Activated CD4-positive, CD25-positive, alpha-beta regulatory T cell treated with anti-CD3 and anti-CD28 coated beads, Interleukin-2, amount 50 U/mL, for 16 hours (primary cell): ENCODE measurements at regions not wholly inside any gene's neighbourhood (a gene's known extent, or its start where the extent isn't known, plus 50 kb on each side); places are given as distances from the start of the nearest gene placed in this dataset.
"Not testable (repeated sequence)": the region's sequence is repeated elsewhere in the genome, so short reads cannot be mapped to it uniquely, and the experiment has no call there.

ENCODE experiments used
- DNase-seq: peaks from one replicate; pipeline ENCODE4 v3.0.0-alpha.2; 2020; ENCODE audit warnings: low read depth, low spot score

DNA sequence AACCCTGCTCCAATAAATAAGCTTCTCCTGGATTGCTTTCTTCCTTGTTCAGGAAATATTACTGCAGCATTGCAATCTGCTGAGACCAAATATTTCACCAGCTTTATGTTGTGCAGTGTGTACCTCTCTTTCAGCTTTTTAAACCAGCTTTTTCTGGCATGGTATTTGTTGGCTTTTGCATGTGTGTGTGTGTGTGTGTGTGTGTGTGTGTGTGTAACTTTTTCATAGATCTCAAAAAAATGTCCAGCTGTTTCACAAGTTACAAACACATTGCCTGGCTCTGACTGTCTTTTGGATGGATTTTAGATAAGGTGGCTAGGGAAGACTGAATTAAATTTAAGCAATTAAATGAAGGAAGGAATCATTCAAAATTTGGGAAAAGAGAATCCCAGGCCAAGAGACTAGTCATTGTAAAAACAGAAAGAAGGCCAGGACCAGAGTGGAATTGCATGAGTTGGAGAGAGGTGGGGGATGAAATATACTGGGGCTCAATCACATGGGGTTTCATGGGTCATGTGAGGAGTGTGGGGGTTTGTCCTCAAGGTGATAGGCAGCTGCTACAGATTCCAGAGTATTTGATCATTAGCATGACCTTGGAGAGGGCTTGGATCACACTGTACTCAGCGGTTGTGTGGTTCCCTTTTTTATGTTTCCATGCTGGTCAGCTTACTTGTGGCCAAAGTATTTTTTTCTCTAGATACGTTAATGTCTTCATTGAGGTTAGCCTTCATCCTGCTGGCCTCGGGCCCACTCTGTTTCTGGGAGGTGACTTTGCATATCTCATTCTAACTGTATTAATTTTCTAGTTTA is 357.7 kb upstream of the BOD1L1 start:
- DNase-seq: no peak

DNA sequence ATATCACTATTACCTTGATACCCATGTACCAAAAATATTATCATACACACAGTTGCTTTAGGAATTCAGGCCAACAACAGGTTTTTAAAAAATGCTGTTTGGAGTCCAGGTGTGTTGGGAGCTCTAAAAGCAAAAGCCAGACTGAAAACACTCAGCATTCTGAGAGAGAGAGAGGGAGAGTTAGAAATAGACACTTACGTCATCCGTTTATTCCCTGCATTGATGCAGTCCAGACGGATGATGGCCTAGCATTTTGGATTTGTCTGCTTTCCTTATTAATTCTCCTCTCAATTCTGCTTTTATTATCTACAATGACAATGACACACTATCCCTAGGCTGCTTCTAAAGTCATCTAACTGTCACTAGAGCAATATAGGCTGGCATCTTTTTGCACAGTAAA is 358.3 kb upstream of the BOD1L1 start:
- no peak for DNase-seq

DNA sequence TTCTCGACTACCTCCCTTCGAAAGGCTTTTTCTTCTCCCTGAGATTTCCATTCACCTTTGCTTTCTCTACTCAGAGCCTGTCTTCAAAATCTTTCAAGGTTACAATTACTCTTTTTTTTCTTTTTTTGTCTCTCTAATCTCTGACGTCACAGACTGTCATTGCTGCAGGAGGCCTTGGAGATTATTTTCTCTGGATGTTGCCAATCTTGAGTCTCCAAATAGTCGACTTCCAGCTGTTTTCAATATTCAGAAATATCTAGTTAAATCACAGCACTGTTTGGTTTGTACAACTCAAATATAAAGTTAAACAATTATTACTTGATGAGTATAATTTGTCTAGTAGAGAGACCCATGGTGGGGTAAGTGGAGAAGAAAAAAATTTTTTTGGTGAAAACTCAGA is 359.0 kb upstream of the BOD1L1 start:
- no peak for DNase-seq

DNA sequence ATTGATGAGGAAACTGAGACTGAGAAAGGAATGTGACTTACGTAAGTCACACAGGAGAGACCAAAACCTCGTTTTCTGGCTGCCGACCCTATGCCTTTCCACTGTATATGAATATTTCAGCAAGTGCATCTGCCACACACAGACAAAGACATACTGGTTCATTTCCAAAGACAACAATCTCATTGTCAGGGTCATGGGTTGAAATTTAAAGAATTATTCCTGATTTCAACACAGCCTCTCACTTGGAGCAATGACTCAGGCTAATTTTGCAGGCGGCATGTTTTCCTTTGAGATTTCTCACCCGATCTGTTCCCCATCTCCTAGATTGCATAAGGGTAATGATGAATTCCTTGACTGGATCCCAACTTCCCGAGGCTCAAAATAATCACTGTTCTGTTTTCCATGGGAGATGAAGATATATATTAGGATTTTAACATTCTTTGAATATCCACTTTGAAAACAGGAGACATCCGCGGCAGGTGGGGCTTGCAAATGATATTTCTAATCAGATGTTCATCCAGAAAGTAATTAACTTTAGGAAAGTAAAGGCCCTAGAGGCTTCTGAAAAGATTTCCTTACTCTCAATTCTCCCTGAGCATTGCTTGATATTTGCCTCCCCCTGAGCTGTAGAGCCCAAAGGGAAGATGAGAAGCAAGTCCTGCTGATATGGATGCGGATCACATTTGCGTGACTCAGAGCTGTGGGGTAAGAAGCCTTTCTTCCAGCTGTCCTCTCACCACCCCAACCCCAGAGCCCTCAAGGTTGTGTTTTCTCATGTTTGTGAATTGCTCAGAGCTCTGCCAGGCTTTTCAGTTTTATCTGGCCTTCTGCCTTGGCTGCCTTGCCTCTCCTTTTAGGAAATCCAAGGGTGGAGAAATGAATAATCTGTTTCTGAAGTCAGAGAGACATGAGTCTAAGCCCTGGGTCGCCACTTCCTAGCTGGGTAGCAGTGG is 361.1 kb upstream of the BOD1L1 start:
- no peak for DNase-seq

DNA sequence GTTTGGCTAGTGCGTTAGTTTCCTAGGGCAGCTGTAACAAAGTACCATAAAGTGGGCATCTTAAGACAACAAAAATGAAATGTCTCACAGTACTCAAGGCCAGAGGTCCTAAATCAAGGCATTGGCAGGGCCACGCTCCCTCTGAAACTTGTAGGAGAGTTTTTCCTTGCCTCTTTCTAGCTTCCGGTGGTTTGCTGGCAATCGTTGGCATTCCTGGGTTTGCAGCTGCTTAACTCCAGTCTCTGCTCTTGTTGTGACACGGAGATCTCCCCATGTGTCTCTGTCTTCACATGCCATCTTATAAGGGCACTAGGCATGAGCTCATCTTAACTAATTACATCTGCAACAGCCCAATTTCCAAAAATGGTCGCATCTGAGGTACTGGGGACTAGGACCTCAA is 362.0 kb upstream of the BOD1L1 start:
- no peak for DNase-seq

DNA sequence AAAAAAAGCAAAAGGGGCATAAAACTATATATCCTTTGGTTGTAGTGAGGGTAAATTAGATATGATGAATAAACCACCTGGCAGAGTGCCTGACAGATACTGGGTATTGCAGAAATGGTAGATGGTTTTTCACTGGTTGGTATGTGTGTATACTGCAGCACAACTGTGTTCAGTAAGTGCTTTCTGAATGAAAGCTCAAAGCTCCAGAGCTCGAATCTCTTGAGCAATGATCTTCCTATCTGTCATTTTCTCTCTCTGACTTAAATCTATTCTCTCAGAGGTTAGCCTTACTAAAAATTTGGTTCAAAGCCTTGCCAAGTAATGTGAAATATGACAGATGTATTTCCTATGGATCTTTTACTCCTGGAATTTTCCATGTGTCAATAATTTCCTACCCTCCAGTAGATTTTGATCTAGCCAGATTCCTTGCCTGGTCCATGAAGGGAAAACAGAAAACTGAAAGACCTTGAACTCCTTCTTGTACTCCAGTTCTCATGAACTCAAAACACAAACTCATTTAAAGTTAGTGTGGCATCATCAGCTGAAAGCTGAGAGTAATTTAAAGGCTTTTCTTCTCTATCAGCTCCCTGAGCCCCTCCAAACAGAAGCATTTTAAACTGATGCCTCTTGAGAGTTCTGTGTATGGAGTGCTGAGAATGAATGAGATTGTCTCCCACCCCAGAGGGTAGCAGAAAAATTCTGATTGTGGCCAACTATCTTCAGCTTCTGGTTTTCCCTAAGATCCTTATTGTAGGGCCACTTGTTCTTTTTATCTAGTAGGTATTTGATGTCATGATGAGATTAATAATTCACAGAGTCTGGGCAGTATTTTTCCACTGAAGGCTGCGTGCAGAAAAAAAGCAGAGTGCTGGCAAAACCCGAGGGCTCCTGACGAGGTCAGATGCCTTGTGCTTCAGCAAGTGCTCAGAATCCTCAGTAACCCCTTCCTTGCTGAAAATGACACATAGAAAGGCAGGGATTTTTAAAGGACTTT is 363.4 kb upstream of the BOD1L1 start:
- no peak for DNase-seq

DNA sequence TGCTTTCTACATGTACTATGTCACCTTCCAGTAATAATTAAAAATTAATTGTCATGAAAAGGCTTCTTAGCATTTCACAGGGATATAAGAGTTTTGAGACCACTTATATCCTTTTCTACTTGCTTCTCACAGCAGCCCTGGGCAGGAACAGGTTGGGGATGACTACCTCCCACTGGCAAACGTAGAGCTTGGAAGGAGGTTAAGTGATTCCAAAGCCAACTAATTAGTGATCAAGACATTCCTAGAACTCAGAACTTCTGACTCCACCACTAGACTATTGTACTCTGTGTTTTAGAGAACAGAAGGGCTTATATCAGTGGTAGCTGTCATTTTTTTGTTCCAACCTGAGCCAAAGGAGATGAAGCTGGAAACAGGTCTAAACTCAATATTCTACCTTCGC is 364.5 kb upstream of the BOD1L1 start:
- no peak for DNase-seq

DNA sequence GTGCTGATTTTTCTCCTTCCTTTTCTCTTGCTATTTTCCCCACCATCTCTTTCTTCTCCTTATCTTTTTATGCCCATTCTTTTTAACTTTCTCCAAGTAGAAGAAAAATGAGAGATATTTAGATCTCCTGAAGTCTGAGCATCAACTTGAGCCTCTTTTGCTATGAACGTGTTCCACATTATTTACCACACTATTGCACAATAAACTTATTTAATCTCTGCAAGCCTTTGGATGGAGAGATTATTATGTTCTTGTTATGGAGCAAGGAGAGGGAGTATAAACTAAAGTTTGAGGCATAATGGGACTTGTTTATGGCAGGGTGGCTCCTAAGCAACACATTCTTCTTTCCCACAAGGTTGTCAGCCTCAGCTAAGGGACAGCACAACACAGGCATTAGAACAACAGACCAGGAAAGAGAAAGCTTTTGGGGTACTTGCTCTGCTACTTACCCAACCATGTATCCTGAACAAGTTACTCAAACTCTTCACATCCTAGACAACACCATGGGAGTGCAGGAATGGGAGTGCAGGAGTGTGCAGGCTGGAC is 365.5 kb upstream of the BOD1L1 start:
- DNase-seq: no peak

DNA sequence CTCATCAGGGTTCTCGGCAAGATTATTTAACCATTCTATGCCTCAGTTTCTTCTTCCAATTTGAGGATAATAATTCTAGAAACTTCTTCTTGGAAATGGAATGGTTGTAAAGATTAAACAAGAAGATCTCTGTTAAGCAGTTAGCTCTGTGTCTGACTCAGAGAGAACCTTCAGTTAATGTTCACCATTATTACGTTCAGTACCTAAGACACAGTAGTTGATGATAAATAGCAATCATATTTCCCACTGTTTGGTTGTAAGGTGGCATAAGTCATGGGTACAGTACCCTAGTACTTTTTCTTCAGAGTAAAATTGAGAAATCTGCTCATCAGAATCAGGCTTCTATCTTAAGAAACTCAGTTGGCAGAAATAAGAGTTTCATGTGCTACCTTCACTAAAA is 366.5 kb upstream of the BOD1L1 start:
- no peak for DNase-seq

DNA sequence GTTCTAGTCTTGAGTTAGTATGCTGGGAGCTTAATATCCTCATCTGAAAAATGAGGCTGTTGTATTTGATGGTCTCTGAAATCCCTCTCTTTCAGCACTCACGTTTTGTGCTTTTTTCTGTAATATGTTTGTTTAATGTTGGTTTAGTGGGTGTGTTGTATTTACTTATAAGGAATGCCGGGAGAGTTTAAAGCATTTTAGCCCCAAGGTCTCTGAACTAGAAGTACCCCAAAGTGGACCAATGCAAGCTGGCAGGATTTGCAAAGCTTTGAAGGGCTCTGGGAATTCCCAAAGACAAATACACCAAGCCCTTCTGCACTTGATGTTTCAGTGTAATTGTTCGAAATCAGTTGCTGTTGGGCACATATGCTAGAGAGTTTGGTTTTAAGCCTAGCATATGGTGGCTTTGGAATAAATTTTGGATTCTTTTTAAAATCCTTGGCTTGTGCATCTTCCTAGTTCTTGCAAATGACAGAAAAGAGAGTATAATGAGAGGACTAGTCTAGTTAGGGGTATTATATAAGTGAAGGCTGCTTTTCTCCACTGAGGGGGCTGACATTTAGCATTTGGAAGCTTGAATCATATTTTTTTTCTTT is 371.4 kb upstream of the BOD1L1 start:
- DNase-seq: no peak

DNA sequence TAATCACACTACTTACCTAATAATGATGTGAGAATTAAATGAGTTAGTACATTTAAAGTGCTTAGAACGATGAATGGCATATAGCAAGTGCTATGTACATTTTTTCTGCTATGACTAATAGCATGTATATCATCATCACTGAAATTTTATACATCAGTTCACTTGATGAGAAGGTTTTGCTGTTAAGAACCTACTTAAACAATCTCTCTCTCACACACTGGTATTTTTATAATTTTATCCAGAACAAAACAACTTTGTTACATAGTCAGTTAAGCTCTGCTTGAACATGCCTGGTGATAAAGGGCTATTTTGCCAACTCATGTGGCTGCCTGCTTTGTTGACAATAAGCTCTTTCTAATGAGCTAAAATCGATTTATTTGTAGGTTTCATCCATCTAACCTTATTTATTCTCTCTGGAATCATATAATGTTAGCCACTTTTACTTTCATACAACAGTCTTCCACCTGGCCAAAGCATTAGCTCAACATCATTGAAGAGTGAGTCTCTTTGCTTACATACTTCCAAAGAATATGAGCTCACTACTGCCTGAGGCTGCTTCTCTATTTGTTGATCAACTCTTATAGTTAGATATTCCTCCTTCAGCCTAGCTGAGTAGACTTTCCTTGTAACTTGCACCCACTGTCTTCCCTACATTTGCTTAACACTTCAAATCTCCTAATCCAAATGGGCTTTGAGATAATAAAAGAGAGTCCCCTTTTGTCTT is 372.7 kb upstream of the BOD1L1 start:
- no peak for DNase-seq

DNA sequence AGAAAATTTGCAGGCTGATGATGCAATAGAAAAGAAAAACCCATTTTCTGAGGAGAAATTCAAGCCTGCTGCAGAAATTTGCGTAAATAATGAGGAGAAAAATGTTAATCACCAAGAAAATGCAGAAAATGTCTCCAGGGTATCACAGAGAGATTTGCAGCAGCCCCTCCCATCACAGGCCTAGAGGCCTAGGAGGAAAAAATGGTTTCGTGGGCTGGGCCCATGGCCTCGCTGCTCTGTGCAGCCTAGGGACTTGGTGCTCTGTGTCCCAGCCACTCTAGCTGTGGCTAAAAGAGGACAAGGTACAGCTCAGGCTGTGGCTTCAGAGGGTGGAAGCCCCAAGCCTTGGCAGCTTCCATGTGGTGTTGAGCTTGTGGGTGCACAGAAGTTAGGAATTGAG is 374.8 kb upstream of the BOD1L1 start:
- not testable (repeated sequence) for DNase-seq

DNA sequence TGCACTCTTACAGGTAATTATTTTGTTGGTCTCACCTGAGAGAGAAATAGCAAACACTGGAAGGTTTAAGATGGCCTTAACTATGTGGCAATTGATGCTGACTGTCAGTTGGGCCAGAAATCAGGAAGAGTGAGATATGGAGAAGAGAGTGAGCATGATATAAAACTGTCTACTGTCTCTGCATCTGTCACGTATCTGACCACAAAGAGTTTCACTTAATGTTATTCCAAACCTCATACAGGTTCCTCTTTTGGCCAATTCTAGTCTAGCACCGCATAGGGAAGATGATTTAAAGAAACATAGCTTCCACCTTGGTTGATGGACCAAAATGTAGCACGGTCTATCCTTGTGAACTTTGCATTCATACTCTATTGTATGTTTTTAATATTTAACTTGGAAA is 381.0 kb upstream of the BOD1L1 start:
- no peak for DNase-seq

DNA sequence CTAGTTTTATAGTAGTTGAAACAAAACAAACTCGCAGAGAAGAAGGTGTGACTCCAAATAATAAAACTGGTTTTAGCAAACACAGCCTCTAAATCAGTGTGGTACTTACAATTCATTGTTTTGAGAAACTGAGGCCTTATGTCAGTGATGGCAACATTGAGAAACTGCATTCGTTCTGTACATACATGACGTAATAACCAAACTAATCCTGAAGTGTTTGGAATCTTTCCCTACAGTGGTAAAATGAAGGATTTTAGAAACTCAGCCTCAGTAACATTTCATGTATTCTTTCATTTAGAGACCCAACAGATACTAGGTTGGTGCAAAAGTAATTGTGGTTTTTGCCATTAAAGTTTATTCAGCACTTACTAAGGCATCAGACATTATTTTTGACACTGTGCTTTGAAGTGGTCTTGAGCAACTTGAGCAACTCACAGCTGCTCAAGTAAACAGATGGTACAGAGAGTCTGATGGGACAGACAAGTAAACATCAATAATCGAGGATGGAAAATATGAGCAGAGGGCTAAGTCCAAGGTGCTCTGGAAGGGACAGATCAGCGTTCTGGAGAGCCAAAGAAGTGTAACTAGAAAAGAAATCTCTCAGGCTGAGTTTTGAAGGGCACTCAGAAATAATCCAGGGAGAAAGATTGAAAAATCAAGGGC is 390.8 kb upstream of the BOD1L1 start:
- no peak for DNase-seq

DNA sequence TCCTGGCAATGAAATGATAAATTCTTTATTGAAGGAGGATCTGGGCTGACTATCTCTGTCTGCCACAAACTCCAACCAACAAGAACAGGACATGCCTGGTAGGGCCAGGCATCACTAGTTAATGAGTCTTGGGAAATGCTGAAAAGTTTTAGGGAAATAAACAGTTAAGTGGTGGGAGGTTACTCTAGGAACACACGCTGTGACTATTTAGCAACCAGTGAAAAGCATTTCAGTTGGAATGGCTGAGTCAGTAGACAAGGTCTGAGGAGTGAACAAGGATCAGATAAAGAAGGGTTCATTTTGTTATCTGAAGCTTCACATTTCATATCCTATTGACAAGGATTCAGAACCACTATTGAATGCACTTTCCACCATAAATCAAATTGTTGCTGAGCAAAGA is 394.9 kb upstream of the BOD1L1 start:
- DNase-seq: no peak

DNA sequence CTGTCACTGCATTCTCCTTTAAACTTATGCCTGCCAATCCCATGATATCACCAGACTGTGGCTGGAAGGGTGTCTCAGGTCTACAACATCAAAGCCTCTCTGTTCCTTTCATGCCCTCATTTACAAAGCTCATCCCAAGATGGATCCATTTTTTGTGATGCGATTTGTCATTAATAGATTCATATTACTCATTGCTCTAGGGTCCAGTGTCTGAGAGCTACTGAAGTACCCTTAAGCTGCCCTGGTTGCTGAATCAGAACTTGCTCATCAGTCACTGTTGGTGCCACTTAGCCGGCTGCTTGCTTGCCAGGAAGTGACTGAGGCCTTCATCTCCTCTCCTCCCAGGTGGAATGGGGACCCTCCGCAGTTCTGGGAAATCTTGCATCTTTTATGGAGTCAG is 395.5 kb upstream of the BOD1L1 start:
- no peak for DNase-seq

DNA sequence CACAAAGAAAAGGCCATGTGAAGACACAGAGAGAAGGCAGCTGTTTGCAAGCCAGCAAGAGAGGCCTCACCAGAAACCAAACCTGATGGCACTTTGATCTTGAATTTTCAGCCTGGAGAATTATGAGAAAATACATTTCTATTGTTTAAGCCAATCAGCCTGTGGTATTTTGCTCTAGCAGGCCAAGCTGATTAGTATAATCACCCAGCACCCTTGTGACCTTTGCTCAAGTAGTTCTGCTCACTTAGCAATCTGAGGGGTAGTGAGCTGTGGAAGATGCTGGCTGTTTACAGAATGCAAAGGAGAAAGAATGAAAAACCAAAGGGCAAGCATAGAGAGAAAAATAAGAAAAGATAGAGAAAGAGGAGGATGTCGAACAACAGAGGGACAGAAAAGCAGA is 396.4 kb upstream of the BOD1L1 start:
- DNase-seq: no peak

DNA sequence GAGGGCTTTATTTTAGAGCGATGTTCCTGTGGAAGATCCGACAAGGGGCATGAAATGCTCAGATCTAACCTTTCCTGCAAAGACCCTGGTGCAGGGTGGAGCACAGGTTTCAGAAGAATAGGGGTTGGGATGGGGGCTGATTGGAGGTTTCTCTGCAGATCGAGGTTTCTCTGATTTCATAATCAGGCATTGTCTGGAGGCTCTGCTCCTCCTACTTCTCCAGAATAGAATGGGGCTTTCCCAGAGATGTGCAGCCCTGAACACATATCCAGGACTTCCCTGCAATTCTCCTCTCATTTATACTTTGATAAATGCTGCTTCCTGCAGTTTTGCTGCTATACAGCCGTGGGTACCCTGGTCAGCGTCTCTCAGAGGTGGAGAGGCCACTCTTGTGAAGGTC is 397.6 kb upstream of the BOD1L1 start:
- no peak for DNase-seq

DNA sequence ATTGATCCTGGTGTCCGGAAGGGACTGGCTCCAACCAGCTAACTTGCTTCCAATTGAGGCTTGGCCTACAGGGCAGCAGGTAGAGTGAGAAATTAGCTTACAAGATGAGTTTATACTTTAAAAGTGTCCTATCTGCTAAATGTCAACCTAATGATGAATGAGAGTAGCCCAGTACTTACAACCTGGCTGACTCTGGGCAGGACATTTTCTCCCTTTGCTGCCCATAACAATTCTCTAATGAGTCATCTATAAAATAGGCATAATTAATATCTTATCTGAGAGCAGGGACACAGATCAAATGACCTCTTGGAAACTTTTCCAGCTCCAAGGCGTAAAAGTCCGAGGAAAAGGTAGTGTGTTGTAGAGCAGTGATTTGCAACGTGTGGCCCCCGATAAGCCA is 398.4 kb upstream of the BOD1L1 start:
- no peak for DNase-seq

DNA sequence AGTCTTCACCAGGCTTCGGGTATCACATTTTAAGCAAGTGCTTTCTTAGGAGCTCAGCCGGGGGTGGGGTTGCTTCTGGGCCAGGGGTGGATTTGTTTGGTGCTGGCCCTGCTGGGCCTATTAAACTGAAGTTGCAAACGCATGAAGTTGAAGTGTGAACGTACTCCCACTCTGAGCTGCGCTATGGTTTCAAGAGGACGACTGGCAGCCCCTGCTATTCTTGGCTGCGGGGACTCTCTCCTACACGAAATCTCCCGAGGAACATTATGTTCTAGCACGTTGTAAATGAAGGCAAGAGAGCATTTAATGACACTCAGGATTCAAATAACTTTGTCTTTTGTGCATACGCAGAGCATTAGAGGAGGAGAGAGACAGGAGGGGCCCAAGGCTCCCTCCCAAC is 401.3 kb upstream of the BOD1L1 start:
- DNase-seq: no peak
